ENCODE measurements at regions not wholly inside any gene's neighbourhood (a gene's known extent, or its start where the extent isn't known, plus 50 kb on each side); places are given as distances from the start of the nearest gene placed in this dataset.

- H3K9me3 ChIP-seq = no peaks in the 10 kb centered on the region
- no peak for DNase-seq
- no peaks in the 10 kb centered on the region for H4K20me1 ChIP-seq (ENCODE audit: insufficient read depth)
- 0 out of 2 replicates have a peak overlapping the region, but pooled peaks have one; percentile 13 for H2AFZ ChIP-seq (ENCODE audit: low read depth)
- H3K9me2 ChIP-seq = no peaks in the 10 kb centered on the region
- H3K9ac ChIP-seq = no peak overlapping the region
- no peak overlapping the region for H3K4me3 ChIP-seq (ENCODE audit: low read depth in 2 of 2, low read length in 1 of 2)
- H3K79me2 ChIP-seq (ENCODE audit: insufficient read depth) = no peaks in the 10 kb centered on the region
- peak overlapping the region in 1 of 2 experiments; percentile 47; a peak in 2 of 4 replicates for H3K27ac ChIP-seq (ENCODE audit: low read depth in 2 of 2, low read length in 1 of 2)
- H3K36me3 ChIP-seq (replicated peaks in 1 of 2; ENCODE audit: control insufficient read depth in 1 of 2, insufficient read depth in 2 of 2, low read length in 1 of 2) = no peaks in the 10 kb centered on the region
- no peaks in the 10 kb centered on the region for H3K27me3 ChIP-seq (ENCODE audit: insufficient read depth)
- CTCF ChIA-PET = no interaction called here
- POLR2A ChIA-PET = no interaction called here
- 0 out of 2 replicates have a peak overlapping the region, but pooled peaks have one; percentile 15 for H3K4me2 ChIP-seq
- no peaks in the 10 kb centered on the region for H3F3A ChIP-seq (replicated peaks; ENCODE audit: insufficient read depth)
- WGBS (ENCODE audit: low lambda C conversion rate) = 90% methylated on average over 4 of the region's 4 CpGs
- TF ChIP-seq MXI1 (IDR thresholded peaks at IDR 0.05; ENCODE audit: low read depth, low read length) (no peak), IRF3 (IDR thresholded peaks at IDR 0.05; ENCODE audit: low read depth, low read length) (no peak), SIN3A (IDR thresholded peaks at IDR 0.05; ENCODE audit: borderline replicate concordance, low read depth, low read length) (no peak), JUND (IDR thresholded peaks at IDR 0.05) (no peak), FOSL2 (IDR thresholded peaks at IDR 0.05; ENCODE audit: borderline replicate concordance, low read depth) (no peak), MAX (IDR thresholded peaks at IDR 0.05; ENCODE audit: low read depth) (no peak), RAD21 (IDR thresholded peaks at IDR 0.05; ENCODE audit: low read length) (no peak), CHD2 (IDR thresholded peaks at IDR 0.05; ENCODE audit: low read length, partially characterized antibody) (no peak), REST (IDR thresholded peaks at IDR 0.05; ENCODE audit: low read depth, low read length) (no peak), NRF1 (IDR thresholded peaks at IDR 0.05; ENCODE audit: low read depth, low read length) (no peak), EP300 (IDR thresholded peaks at IDR 0.05; ENCODE audit: borderline replicate concordance in 1 of 2, low read depth in 1 of 2, low read length in 1 of 2) (no peak), ZBTB33 (IDR thresholded peaks at IDR 0.05; ENCODE audit: borderline replicate concordance, low read depth) (no peak), RXRA (IDR thresholded peaks at IDR 0.05; ENCODE audit: borderline replicate concordance, low read depth) (no peak), POLR2AphosphoS5 (IDR thresholded peaks at IDR 0.05; ENCODE audit: low read depth, low read length) (no peak)
- H3K4me1 ChIP-seq (ENCODE audit: control insufficient read depth in 1 of 2, insufficient read depth in 2 of 2, low read depth in 1 of 2, low read length in 1 of 2) = peaks cover 11 to 23% of the 10 kb centered on the region in 2 experiments; a peak in 3 of 4 replicates
Observed at GRCh38 chr6:22363714-22364239, 66.9 kb upstream of the PRL start.
